ENCODE measurements at regions not wholly inside any gene's neighbourhood (a gene's known extent, or its start where the extent isn't known, plus 50 kb on each side); places are given as distances from the start of the nearest gene placed in this dataset.
"Not testable (repeated sequence)": the region's sequence is repeated elsewhere in the genome, so short reads cannot be mapped to it uniquely, and the experiment has no call there.

- DNase-seq, result not testable (repeated sequence)
These were observed 2882.8 kb downstream of the RPIA start for GRCh38 chr2:91574255-91574654.

GRCh38 chr2:91575701-91576100, 2884.2 kb downstream of the RPIA start:
- not testable (repeated sequence) for DNase-seq

GRCh38 chr2:91577406-91577805, 2885.9 kb downstream of the RPIA start:
- not testable (repeated sequence) for DNase-seq

DNA sequence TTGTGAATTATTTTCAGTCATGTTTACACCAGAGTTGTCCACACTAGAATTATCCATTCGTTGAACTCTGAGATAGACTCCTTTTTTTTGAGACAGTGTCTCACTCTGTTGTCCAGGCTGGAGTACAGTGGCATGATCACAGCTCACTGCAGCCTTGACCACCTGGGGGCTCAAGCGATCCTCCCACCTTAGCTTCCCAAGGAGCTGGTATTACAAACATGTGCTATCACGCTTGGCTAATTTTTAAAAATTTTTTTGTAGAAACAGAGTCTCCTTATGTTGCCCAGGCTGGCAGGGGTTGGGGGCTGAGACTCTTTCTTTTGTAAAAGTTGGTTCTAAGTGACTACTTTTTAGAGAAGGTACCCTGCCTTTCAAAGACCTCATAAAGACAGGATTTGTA, 2887.2 kb downstream of the RPIA start:
- DNase-seq, result not testable (repeated sequence)

DNA sequence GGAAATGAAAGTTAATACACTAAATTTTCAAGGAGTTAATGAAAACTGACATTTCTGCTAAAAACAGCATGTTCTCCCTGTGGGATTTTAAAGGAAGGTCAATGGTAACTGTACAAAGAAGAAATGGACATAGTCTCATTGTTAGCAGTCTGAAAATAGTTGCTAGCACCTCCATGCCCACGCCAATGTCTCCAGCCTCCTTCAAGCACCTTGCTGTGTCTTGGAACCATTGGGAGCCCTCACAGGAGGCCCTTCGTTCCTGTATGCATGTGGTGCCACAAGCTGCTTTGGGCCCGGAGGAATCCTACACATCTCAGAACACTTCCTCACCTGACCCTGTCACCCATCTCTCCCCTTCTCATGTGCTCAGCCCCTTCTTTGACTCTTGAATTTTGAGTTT, 2888.1 kb downstream of the RPIA start:
- not testable (repeated sequence) for DNase-seq

DNA sequence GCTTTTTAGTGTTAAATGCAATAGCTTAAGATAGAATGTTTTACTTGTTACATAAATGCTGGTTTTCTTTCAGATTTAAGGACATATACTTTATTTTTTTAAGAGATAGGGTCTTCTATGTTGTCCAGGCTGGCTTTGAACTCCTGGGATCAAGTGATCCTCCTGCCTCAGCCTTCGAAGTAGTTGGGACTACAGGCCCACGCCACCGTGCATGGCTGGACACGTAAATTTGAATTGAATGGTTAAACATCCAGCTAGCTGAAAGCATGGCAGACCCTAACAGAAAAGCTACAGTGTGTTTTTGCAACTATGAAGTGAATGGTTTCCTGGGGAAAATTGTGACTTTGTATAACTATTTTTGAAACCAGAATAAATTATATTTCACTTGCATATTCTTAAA, 2888.6 kb downstream of the RPIA start:
- not testable (repeated sequence) for DNase-seq

DNA sequence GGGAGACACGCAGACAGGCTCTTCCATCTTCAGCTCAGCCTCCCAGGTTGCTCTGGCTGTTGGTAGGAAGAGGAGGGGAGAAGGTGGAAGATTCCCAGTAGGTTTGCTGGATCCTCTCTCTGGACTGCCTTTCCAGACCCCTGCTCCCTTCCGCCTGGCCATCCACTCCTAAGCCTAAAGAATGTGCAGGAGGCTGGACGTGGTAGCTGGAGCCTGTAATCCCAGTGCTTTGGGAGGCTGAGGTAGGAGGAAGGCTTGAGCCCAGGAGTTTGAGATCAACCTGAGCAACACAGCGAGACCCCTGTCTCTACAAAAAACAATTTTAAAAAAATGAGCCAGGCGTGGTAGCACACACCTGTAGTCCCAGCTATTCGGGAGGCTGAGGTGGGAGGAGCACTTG, 2895.6 kb downstream of the RPIA start:
- not testable (repeated sequence) for DNase-seq

GRCh38 chr2:91587908-91588535, 2896.5 kb downstream of the RPIA start:
- not testable (repeated sequence) for DNase-seq

DNA sequence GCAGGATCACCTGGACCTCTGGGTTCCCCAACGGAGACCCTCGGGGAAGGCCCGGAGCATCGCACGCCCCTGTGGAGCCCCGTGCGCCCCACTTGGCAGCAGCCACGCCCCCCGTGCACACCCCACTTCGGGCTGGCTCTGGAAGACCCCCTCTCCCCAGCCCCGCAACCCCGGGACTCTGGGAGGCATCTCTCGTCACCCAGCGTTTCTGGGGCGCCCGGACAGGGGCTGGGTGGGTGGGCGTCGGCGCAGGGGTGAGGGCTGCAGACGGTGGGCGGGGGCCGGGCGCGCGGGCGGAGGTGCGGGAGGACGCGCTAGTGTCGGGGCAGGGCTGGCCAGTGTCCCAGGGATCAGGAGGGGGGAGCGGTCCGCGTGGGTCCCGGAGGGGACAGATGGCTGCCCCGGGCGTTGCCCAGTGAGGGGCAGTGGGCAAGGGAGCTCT, 2897.3 kb downstream of the RPIA start:
- DNase-seq, result not testable (repeated sequence)

GRCh38 chr2:91589454-91590328, 2898.2 kb downstream of the RPIA start:
- DNase-seq, result not testable (repeated sequence)

GRCh38 chr2:91590381-91590780, 2898.9 kb downstream of the RPIA start:
- not testable (repeated sequence) for DNase-seq

DNA sequence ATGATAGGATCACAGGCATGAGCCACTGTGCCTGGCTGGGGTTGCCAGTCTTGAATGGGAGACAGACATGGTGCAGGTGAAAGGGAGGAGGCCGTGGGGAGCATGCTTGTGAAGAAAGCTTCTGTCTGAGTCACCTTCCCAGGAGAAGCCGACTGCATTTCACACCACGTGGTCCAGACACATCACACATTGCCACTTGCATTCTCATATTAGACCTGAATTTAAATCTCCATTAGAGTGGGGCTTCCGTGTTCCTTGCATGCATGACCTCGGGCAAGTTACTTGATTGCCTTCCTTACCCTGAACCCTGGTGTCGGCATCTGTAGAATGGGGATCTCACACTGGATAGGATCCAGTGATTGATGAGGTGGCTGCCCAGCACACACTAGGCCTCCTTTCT, 2899.6 kb downstream of the RPIA start:
- DNase-seq, result not testable (repeated sequence)

- not testable (repeated sequence) for DNase-seq
These were observed 2906.0 kb downstream of the RPIA start for GRCh38 chr2:91597436-91597835.

DNA sequence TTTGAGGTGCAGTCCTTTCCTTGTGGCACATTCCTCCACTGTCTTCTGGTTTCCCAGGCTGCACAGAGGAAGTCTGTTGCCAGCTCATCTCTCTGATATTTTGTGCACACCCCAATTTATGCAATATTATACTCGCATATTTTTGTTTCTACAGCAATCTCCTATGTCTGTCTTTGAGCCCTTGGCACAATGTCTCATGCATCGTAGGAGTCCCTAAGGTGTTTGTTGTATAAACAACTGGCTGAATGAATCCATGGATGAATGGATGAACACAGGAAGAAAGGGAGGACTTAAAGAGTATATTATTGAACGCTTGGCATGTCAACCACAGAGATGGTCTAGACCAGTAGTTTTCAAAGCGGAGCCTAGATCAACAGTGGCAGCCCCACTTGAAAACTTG, 2907.0 kb downstream of the RPIA start:
- DNase-seq, result not testable (repeated sequence)

GRCh38 chr2:91599000-91599399, 2907.5 kb downstream of the RPIA start:
- DNase-seq, result not testable (repeated sequence)

DNA sequence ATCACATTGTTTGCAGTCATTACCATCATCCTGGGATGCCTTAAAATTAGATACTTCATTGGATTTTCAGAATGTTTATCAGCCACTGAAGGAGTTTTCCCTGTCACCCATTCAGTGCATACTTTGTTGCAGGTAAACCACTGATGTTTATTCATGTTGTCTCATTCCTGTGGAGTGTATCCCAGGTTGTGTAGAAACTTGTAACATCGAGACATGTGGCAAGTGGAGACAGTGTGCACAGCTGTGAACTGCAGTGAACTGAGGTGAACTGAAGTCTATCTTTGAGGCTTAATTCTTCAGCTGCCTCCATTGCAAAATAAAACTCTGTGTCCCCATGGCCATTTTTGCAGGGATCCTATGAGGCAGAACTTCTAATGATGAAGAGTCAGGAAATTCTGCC, 2911.4 kb downstream of the RPIA start:
- DNase-seq, result not testable (repeated sequence)

DNA sequence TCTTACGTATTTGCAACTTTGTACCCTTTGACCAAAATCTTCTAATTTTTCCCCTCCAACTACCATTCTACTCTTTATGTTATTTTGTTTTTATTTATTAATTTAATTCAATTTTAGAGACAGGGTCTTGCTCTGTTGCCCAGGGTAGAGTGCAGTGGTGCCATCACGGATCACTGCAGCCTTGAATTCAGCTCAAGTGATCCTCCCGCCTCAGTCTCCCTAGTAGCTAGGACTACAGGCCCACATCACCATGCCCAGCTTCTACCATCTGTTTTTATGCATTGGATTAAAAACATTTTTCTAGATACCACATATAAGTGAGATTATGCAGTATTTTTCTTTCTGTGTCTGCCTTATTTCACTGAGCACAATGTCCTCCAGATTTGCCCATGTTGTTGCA, 2912.5 kb downstream of the RPIA start:
- not testable (repeated sequence) for DNase-seq

DNA sequence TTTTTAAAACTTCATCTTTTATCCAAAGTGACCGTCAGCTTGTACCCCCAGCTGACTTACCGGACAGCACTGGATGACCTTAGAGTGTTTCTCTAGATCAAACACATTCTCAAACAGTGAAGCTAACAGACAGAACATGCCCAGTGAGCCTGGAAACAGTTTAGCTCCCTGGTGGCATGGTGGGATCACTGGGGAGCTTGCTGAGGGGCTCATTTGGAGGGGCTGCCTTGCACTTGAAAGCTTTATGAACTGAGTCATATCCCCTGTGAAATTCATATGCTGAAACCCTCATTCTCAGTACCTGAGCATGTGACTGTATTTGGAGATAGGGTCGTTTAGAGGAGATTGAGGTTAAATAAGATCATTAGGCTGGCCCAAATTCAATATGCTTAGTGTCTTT, 2913.2 kb downstream of the RPIA start:
- DNase-seq, result not testable (repeated sequence)

- DNase-seq, result not testable (repeated sequence)
These were observed 2932.3 kb downstream of the RPIA start for GRCh38 chr2:91623739-91624138.

DNA sequence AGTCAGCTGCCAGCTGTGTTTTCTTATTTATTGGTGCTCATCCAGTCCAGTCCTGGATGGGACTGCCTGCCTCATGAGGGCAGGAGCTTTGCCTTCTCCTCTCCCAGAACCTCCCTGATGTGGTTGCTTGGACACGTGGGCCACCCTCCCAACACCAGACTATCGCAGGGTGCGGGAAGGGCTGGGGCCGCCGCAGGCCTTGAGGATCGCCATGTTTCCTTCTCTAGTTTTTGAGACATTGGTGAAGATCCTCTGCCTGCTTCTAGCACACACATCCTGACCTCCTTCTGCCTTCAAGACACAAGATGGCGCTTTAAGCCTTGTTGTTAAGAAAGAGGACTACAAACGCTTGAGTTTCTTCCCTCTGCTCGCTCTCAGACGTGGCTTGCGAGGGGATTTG, 2937.0 kb downstream of the RPIA start:
- DNase-seq, result not testable (repeated sequence)

DNA sequence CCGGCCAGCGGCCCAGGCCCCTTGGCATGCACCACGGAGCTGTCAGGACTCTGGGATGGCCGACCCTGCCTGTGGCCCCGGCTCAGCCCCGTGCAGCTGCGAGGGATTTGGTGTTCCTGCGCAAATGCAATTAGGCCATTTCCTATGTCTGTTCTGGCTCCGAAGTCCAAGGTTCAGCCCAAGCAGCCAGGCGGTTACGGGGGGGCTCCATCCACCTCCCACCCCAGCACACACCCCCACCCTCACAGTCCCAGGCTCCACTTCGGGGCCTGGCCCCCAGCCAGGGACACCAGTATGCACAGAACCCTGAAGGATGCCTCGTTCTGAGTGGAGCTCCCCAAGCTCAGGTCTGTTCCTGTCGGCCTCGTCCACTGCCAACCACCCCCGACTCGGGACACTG, 2965.7 kb downstream of the RPIA start:
- DNase-seq, result not testable (repeated sequence)

DNA sequence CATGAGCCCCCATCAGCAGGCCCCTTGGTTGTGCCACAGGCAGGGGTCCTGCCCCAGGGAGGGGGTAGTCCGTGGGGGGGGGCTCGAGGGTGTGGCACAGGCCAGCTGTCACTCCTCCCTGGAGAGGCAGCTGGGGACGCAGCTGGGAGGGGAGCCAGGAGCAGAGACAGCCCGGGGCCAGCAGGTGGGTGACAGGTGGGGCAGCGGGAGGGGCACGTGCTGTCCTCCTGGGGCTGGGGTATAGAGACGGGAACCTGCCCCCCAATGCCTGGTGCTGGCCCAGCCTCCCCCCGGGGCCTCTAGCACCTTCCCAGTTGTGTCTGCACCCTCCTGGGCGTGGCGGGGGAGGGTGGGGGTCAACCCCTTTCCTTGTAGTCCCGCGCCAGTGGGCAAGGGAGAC, 2966.9 kb downstream of the RPIA start:
- DNase-seq, result not testable (repeated sequence)

- DNase-seq, result not testable (repeated sequence)
These were observed 2967.9 kb downstream of the RPIA start for GRCh38 chr2:91659189-91659916.

All from activated effector memory CD4-positive, alpha-beta T cell treated with anti-CD3 and anti-CD28 coated beads, Interleukin-2, amount 50 U/mL, for 16 hours (primary cell).